AG08395 (cell line): ENCODE measurements at regions not wholly inside any gene's neighbourhood (a gene's known extent, or its start where the extent isn't known, plus 50 kb on each side); places are given as distances from the start of the nearest gene placed in this dataset.
"Not testable (repeated sequence)": the region's sequence is repeated elsewhere in the genome, so short reads cannot be mapped to it uniquely, and the experiment has no call there.

Experiments
- DNase-seq: peaks from one replicate; pipeline ENCODE4 v3.0.0; 2012; ENCODE audit warnings: mixed read lengths, low spot score

- DNase-seq, result no peak
These were observed 155.6 kb upstream of the GHITM start for GRCh38 chr10:83983578-83984255.

DNA sequence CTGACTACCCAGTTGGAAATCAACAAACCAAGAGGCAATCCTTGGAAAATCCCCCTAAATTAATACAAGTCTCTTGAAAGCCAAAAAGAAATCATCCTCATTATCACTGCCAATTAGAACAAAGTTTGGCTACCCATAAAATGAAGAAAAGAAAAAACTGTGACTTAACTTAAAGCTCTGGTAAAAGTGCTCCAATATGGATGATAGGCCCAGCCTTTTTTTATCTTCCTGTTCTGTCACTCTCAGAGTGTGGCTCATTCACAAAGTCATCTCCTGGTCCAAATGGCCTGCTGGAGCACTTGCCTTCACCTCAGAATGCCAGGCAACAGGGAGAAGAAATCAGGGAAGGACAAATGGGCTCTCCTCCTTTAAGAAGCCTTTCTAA is 155.1 kb upstream of the GHITM start:
- DNase-seq, result no peak

GRCh38 chr10:83986800-83987199 is 152.5 kb upstream of the GHITM start:
- DNase-seq, result no peak

GRCh38 chr10:83987216-83987615 is 152.1 kb upstream of the GHITM start:
- DNase-seq, result no peak

DNA sequence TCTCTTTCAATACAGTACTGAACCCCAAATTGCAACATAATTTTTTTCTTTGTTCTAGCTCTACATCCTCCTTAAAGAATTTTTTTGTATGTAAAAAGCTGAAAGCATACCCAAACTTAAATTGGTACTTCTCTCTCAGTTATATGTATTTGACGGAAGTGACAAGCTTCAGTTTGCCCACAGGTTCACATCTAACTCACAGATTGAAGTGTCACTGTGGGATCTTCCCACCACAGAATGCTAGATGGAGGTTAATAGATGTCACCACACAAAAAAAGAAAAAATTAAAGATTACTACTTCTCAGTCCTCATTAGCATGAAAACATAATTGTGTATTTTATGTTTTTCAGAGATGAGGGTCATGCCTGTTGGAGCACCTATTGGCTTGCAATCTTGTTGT is 150.9 kb upstream of the GHITM start:
- DNase-seq, result no peak

DNA sequence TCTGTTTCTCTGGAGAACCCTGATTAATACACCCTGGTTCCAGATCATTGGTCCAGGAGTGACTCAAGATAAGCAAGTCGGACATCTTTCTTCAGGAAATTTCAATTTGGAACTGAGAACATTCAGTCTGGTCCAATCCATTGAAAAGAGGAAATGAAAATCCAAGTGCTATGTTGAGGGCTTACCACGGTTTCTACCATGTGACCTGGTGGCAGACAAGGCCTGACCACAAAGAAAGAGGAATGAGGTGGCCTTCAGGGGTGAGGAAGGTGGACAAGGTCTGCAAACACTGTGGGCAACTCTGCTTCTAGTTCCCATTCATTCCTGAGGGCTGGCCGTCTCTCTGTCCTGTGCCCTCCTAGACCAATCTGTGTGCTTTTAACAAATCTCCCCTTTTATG is 149.2 kb upstream of the GHITM start:
- no peak for DNase-seq

DNA sequence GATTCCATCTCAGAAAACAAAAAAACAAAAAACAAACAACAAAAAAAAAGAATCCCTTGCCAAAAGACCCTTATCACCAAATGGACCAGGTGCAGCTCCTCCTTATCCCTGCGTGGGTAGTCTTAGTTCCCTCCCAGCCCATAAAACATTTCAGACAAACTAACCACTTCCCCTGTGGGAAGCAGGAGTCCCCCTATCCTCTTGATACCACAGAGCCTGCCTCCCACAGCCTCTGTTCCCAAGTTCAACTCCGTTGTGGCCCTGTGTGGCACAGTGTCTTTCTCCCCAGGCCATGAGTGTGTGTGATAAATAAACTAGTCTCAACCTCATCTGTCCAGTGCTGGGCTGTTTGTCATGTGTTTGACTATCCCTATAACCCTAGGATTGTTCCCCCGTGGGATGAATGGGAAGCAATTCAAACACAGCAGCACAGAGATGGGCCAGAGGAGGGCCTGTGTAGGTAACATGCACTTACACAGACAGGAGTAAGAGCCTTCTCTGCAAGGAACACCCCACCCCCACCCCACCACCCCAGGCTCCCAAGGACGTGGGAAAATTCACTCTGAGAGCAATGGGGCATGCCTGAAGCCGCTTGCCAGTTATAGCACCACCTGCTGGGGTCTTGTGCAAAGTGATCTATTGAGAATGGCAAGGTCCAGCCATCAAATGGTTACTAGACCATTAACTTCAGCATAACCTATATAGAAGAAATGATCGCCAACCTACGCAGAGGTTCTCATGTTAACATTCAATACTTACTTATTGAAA is 147.1 kb upstream of the GHITM start:
- no peak for DNase-seq

GRCh38 chr10:83994325-83994724 is 145.0 kb upstream of the GHITM start:
- no peak for DNase-seq

- no peak for DNase-seq
These were observed 143.5 kb upstream of the GHITM start for GRCh38 chr10:83995738-83996331.

- DNase-seq, result no peak
These were observed 135.1 kb upstream of the GHITM start for GRCh38 chr10:84004221-84004620.

DNA sequence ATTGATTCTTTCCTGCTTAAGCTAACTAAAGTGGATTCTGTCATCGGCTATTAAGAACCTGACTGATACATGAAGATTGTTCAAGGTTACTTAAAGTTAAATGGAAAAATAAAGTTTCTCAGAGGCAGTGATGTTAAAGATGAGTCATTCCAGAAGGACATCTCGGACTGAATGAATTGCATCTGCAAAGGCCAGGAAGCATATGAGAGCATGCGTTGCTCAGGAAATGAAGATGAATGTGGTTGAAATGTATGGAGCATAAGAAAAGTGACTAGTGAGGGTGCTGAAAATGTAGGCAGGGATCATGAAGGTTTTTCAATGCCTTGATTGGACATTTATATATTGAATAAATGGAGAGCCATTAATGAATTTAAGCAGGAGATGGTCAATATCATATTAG is 133.9 kb upstream of the GHITM start:
- DNase-seq, result no peak

DNA sequence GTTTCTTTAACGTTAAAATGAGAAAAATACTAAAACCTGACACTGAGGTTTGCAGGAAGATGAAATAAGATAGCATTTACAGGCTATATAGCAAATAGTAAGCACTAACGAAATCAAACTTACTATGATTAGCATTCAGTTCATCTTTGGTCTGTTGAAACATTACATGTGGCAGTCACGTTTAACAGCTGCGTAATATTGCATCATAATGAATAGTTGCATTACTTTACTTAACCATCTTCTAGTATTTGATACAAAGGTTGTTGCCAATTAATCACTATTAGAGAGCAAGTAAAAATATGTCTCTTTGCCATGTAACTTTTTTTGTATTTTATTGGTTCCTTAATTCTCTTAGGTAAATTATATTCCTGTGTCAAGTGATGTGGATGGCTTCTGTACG is 131.8 kb upstream of the GHITM start:
- no peak for DNase-seq

GRCh38 chr10:84008878-84009277 is 130.4 kb upstream of the GHITM start:
- no peak for DNase-seq

DNA sequence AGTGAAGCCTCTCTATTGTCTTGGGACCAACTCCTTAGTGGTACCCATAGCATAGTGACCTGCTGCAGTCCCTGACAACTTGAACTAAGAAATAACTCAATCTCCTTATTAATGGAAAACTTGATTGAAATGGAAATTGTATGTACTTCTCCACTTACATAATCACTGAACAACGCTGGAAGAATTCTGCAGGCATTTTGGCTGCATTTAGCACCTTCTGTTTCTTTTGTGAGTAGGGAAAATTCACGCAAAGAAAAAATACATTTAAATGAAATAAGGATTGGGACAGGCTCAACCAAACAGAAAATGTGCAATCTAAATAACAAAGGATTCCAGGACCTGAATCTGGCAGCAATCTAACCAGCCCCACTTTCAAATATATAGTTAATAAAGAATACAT is 126.9 kb upstream of the GHITM start:
- DNase-seq, result no peak

GRCh38 chr10:84012831-84013458 is 126.4 kb upstream of the GHITM start:
- DNase-seq, result no peak

DNA sequence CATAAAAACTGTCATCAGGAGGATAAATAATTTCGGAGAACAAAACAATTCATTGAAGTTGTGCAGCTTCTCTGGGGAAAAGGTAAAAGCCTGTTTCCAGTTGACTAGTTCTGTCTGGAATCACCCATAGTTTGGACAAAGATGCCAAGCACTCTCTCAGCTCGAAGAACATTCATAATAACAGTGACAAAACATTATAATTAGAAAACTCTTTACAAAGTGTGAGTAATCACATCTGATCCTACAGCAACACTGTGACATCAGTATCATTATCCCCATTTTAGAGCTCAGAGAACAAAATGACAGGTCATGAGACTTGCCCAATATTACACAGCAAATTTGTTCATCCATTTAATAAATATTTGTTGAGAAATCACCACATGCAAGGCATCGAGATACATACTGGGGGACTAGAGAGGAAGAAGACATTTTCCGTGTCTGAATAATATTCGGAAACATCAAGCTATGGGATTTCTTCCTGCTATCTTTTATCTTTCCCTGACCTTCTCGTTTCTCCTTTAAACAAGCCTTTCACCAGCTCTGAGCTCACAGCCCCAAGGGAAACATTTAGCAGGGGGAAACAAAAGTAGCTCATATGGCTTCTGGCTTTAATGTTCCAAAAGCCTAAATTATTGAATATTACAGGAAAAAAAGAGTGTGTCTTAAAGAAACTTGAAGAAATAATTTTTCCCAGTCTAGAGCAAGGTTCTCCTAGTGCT is 123.3 kb upstream of the GHITM start:
- no peak for DNase-seq

- no peak for DNase-seq
These were observed 120.5 kb upstream of the GHITM start for GRCh38 chr10:84018826-84019225.

DNA sequence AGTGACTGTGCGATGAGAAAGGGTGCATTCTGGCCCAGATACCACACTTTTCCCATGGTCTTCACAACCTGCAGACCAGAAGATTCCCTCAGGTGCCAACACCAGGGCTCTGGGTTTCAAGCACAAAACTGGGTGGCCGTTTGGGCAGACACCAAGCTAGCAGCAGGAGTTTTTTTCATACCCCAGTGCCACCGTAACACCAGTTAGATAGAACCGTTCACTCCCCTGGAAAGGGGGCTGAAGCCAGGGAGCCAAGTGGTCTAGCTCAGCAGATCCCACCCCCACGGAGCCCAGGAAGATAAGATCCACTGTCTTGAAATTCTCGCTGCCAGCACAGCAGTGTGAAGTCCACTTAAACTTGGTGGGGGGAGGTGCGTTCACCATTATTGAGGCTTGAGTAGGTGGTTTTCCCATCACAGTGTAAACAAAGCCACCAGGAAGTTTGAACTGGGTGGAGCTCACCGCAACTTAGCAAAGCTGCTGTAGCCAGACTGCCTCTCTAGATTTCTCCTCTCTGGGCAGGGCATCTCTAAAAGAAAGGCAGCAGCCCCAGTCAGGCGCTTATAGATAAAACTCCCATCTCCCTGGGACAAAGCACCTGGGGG is 119.4 kb upstream of the GHITM start:
- not testable (repeated sequence) for DNase-seq

- peak; percentile 6 for DNase-seq
These were observed 112.5 kb upstream of the GHITM start for GRCh38 chr10:84026821-84027257.

DNA sequence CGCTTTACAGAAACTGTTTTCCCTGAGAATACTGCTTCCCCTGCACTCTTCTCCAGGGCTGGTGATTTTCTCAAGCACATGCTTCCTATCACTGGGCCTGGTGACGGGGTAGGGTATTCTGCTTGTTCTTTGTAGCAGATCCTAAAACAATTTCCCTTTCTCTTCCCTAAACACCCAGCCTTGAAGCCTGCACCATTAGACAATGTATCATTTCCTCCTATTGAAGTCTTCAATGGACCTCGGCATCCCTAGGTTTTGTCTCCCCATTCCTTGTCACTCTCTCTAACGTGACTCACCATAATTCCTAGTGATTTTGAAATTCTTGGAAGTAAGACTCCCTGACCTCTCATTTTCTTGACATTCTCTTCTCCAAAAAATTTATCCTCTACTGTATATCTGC is 109.5 kb upstream of the GHITM start:
- DNase-seq, result no peak

- no peak for DNase-seq
These were observed 101.3 kb upstream of the GHITM start for GRCh38 chr10:84038035-84038434.

- no peak for DNase-seq
These were observed 99.4 kb upstream of the GHITM start for GRCh38 chr10:84039957-84040356.
